SU-DHL-6 (cell line): ENCODE measurements at regions not wholly inside any gene's neighbourhood (a gene's known extent, or its start where the extent isn't known, plus 50 kb on each side); places are given as distances from the start of the nearest gene placed in this dataset.

ENCODE experiments used
- EZH2phosphoT487 ChIP-seq: fragments of 200-600 bp; sonication (generic), shearing (Covaris generic); conservative IDR thresholded peaks from 2 replicates; pipeline ENCODE4 v1.6.1; 2018; ENCODE audit warnings: mild to moderate bottlenecking, antibody characterized with exemption, low read length, moderate library complexity, mixed read lengths
- TF ChIP-seq, protein P1 (sequence below): fragments of 200-600 bp; sonication (generic); IDR thresholded peaks from one replicate; pipeline ENCODE4 v1.5.1; 2017; ENCODE audit warnings: antibody characterized with exemption, mild to moderate bottlenecking, low read length, moderate library complexity; ENCODE audit not compliant: insufficient read depth, poor library complexity, severe bottlenecking

DNA sequence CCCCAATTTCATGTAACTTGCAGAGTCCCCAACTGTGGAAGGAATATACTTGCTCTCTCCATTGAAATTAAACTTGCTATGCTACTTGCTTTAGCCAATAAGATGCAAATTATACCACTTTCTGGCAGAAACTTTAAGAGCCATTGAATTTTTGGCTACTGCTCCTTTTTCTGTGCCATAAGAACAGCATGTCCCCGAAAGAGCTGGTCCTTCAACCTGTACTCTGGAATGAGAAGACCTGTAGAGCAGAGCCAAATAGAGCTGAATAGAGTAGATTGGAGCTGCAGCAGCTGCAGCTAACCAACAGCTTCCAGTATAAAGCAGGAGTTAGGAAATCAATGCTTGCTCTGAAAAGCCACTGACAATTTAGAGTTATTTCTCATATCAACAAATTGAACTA, 472.3 kb upstream of the B3GALT2 start:
- TF ChIP-seq, protein P1, sequence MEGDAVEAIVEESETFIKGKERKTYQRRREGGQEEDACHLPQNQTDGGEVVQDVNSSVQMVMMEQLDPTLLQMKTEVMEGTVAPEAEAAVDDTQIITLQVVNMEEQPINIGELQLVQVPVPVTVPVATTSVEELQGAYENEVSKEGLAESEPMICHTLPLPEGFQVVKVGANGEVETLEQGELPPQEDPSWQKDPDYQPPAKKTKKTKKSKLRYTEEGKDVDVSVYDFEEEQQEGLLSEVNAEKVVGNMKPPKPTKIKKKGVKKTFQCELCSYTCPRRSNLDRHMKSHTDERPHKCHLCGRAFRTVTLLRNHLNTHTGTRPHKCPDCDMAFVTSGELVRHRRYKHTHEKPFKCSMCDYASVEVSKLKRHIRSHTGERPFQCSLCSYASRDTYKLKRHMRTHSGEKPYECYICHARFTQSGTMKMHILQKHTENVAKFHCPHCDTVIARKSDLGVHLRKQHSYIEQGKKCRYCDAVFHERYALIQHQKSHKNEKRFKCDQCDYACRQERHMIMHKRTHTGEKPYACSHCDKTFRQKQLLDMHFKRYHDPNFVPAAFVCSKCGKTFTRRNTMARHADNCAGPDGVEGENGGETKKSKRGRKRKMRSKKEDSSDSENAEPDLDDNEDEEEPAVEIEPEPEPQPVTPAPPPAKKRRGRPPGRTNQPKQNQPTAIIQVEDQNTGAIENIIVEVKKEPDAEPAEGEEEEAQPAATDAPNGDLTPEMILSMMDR: no peak
- no peak for TF ChIP-seq EZH2phosphoT487
